AG04449 (cell line): ENCODE measurements at regions not wholly inside any gene's neighbourhood (a gene's known extent, or its start where the extent isn't known, plus 50 kb on each side); places are given as distances from the start of the nearest gene placed in this dataset.

Experiments
- CTCF ChIA-PET: fragments of 350-600 bp; formaldehyde crosslinking; extraction: SDS; loops from one replicate; lab custom pipeline; 2021; ENCODE audit warnings: antibody characterized with exemption; lab: Yijun Ruan, JAX
- POLR2A ChIA-PET: fragments of 400-600, 350-600 bp; formaldehyde crosslinking; extraction: SDS; loops from one replicate; lab custom pipeline; 2020; ENCODE audit warnings: antibody characterized with exemption, inconsistent platforms; lab: Yijun Ruan, JAX
- DNase-seq: peaks from one replicate; pipeline ENCODE4 v3.0.0-alpha.2; 2010; ENCODE audit warnings: low read depth, low spot score
- H3K4me3 ChIP-seq: 2 replicates; pipeline ENCODE4 v1.5.1; 2011; ENCODE audit warnings: low read depth, mild to moderate bottlenecking, control low read depth, low read length
- TF ChIP-seq, protein P1 (sequence below): IDR thresholded peaks from one replicate; pipeline ENCODE4 v1.5.1; 2011; ENCODE audit warnings: mild to moderate bottlenecking, moderate library complexity, low read length, control low read depth, inconsistent platforms; ENCODE audit not compliant: insufficient read depth; ENCODE audit errors: missing control alignments

DNA sequence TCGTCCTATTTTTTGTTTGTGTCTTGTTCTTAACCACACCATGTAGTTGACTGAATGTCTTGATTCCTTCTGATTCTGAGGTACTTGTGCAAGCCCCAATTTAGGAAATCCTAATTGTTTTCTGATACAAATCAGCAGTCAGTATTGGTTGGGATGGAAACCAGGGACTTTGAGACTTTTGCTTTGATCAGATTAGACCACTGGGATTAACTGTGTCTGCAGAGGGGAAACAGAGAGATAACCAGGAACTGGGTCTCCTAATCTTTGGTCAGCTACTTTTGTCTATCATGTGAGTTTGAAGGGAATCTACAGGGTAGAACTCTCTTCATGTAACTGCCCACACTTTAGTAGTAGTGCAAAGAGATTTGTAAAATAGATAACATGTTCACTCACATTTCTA is 173.8 kb upstream of the POC5 start:
- TF ChIP-seq, protein P1, sequence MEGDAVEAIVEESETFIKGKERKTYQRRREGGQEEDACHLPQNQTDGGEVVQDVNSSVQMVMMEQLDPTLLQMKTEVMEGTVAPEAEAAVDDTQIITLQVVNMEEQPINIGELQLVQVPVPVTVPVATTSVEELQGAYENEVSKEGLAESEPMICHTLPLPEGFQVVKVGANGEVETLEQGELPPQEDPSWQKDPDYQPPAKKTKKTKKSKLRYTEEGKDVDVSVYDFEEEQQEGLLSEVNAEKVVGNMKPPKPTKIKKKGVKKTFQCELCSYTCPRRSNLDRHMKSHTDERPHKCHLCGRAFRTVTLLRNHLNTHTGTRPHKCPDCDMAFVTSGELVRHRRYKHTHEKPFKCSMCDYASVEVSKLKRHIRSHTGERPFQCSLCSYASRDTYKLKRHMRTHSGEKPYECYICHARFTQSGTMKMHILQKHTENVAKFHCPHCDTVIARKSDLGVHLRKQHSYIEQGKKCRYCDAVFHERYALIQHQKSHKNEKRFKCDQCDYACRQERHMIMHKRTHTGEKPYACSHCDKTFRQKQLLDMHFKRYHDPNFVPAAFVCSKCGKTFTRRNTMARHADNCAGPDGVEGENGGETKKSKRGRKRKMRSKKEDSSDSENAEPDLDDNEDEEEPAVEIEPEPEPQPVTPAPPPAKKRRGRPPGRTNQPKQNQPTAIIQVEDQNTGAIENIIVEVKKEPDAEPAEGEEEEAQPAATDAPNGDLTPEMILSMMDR = no peak
- H3K4me3 ChIP-seq = no peak overlapping the region

DNA sequence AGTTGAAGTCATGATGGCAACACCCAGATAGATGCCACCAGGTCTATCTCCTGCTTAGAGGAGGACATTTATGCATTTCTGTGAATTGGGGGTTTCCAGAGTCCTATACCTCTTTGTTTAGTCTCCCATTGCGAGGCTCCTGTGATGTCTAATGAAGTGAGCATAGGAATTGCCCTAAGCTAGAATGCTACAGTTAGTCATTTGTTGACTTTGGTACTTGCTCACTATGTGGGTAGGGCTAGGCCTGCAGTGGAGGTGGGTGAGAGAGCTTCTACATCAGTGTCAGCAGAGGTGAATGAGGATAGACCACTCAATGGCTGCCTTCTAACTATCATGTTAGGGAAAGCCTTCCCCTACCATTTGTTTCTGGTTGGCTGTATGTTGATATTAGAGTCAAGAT is 173.3 kb upstream of the POC5 start:
- ChIA-PET CTCF (no interaction called here), POLR2A (no interaction called here)
- TF ChIP-seq, protein P1 = no peak
- DNase-seq = no peak
- H3K4me3 ChIP-seq = no peak overlapping the region

More for the DNA sequence above, 173.8 kb upstream of the POC5 start:
- DNase-seq = no peak
- ChIA-PET POLR2A (no interaction called here), CTCF (no interaction called here)

DNA sequence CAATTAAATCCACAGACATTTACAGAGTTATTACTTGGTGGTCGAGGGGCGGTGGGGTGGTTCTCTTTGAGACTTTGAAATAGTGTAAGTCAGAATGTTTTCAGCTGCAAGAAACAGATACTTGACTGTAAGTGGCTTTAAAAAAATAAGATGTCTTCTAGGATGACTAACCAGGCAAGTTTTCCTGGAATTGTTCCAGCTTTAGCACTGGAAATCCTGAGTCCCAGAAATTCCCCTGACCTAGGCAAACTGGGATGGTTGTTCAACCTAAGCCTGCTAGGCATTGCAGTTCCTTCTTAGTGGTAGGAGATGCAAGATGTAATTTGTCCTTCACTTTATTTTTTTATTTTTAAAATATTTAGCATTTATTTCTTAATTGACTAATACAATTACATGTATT is 169.5 kb upstream of the POC5 start:
- CTCF ChIA-PET = no interaction called here

DNA sequence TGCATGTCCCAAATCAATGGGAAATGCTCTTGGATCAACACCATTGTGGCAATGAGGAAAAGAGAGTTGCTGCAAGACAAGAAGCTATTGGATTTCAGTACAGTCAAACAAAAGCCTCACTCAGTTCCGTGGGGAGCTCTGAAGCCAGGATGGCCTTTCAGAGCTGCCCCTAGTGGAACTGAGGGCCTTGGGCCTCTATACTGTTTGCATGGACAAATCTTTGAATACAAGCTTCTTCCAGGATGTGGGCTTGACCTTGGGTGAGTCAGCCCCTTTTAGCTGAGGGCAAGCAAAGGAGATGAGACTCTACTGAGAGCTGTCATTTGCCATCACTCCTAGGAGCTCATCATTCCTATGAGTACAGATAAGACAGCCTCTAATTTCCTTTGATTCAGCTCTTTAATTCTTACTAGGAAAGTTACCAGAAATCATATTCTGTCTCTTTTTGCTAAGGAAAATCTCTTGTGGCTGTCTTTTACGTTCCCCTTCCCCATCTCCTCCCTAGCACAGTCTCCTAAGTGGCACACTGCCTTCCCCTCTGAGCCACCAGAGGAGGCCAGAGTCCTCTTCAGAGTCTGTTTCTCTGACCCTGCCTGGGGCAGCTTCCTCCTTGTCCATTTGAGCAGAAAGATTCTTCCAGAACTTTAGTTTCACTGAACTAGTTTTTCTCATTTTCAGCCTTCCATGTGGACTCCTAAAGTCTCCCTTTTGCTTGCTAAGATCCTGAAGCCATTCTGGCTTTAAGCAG is 168.8 kb upstream of the POC5 start:
- TF ChIP-seq, protein P1 = no peak
- CTCF ChIA-PET = no interaction called here

More for the DNA sequence above, 169.5 kb upstream of the POC5 start:
- POLR2A ChIA-PET = no interaction called here
- no peak overlapping the region for H3K4me3 ChIP-seq
- DNase-seq = no peak
- TF ChIP-seq, protein P1 = no peak

DNA sequence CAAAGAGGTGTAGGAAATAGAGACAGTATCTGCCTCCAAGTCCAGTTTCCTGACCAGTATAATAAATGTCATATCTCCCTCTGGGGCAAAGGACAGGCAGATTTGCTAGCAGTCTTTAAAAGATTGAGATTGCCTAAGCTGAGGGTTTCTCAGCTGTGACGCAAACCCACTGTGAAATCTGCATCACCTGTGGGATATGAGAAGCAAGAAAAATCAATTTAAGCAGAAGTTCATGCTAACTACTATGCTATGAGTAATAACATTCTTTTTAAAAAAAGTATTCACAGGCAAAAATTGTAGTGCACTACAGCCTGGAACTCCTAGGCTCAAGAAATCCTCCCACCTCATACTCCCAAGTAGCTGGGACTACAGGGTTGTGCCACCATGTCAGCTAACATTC is 168.1 kb upstream of the POC5 start:
- POLR2A ChIA-PET = no interaction called here
- TF ChIP-seq, protein P1 = no peak

More for the DNA sequence above, 168.8 kb upstream of the POC5 start:
- POLR2A ChIA-PET = no interaction called here
- no peak for DNase-seq
- no peak overlapping the region for H3K4me3 ChIP-seq

DNA sequence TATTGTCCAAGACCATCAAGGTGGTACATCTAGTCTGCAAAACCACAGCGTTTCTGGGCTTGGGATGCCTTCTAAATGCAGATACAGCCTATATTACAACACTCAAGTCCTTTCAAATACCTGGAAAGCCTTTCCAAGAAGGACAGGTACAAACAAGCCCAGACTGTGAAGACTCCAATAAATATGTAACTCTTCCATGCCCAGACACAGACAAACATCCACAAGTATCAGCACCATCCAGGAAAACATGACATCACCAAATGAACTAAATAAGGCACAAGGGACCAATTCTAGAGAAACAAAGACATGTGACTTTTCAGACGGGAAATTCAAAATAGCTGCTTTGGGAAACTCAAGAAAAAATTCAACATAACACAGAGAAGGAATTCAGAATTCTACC is 152.7 kb upstream of the POC5 start:
- TF ChIP-seq, protein P1 = no peak
- CTCF ChIA-PET = no interaction called here
- no peak overlapping the region for H3K4me3 ChIP-seq
- DNase-seq = no peak
- POLR2A ChIA-PET = no interaction called here

More for the DNA sequence above, 168.1 kb upstream of the POC5 start:
- DNase-seq = no peak
- no peak overlapping the region for H3K4me3 ChIP-seq
- CTCF ChIA-PET = no interaction called here
